ENCODE measurements at regions not wholly inside any gene's neighbourhood (a gene's known extent, or its start where the extent isn't known, plus 50 kb on each side); places are given as distances from the start of the nearest gene placed in this dataset.

GRCh38 chr6:56383160-56383559 lies 135.8 kb upstream of the COL21A1 start:
- no peak for TF ChIP-seq POLR2A (IDR thresholded peaks at IDR 0.05)
- no peak for TF ChIP-seq CTCF (IDR thresholded peaks at IDR 0.05)
